H9 (cell line): ENCODE measurements at regions not wholly inside any gene's neighbourhood (a gene's known extent, or its start where the extent isn't known, plus 50 kb on each side); places are given as distances from the start of the nearest gene placed in this dataset.

Experiments used
- DNase-seq: peaks from one replicate; pipeline ENCODE4 v3.0.0-alpha.2; 2017
- H2AFZ ChIP-seq: one replicate; pipeline ENCODE4 v1.6.1; 2013; ENCODE audit warnings: mild to moderate bottlenecking, low read length, control low read depth, moderate library complexity
- H2AK5ac ChIP-seq: 2 replicates; pipeline ENCODE4 v1.6.1; 2013; ENCODE audit warnings: low read length, control low read depth, mixed read lengths; ENCODE audit not compliant: insufficient read length
- H2BK120ac ChIP-seq: one replicate; pipeline ENCODE4 v1.6.1; 2013; ENCODE audit warnings: low read depth, mild to moderate bottlenecking, low read length, control low read depth, inconsistent platforms; ENCODE audit not compliant: poor library complexity, severe bottlenecking
- H2BK12ac ChIP-seq: 2 replicates; pipeline ENCODE4 v1.6.1; 2013; ENCODE audit warnings: low read length, control low read depth, mixed read lengths, low read depth; ENCODE audit not compliant: insufficient read length
- H2BK15ac ChIP-seq: 2 replicates; pipeline ENCODE4 v1.6.1; 2013; ENCODE audit warnings: low read depth, low read length, control low read depth
- H2BK20ac ChIP-seq: one replicate; pipeline ENCODE4 v1.6.1; 2013; ENCODE audit warnings: low read depth, mild to moderate bottlenecking, low read length, control low read depth, inconsistent platforms; ENCODE audit not compliant: poor library complexity, severe bottlenecking
- H2BK5ac ChIP-seq: 2 replicates; pipeline ENCODE4 v1.6.1; 2013; ENCODE audit warnings: low read length, control low read depth, mixed read lengths; ENCODE audit not compliant: insufficient read length
- H3K14ac ChIP-seq: 2 replicates; pipeline ENCODE4 v1.6.1; 2013; ENCODE audit warnings: low read length, control low read depth; ENCODE audit not compliant: insufficient read depth
- H3K18ac ChIP-seq: 2 replicates; pipeline ENCODE4 v1.6.1; 2013; ENCODE audit warnings: low read depth, mild to moderate bottlenecking, mixed read lengths, low read length, control low read depth; ENCODE audit not compliant: insufficient read length
- H3K23ac ChIP-seq: 2 replicates; pipeline ENCODE4 v1.6.1; 2013; ENCODE audit warnings: low read length, control low read depth, mixed read lengths, low read depth; ENCODE audit not compliant: insufficient read length
- H3K23me2 ChIP-seq: 2 replicates; pipeline ENCODE4 v1.6.1; 2013; ENCODE audit warnings: low read depth, mild to moderate bottlenecking, mixed read lengths, low read length, control low read depth; ENCODE audit not compliant: insufficient read length, poor library complexity, severe bottlenecking
- H3K27ac ChIP-seq: 2 replicates; pipeline ENCODE4 v1.5.1; 2013; ENCODE audit warnings: low read length, control low read depth, mixed read lengths, low read depth; ENCODE audit not compliant: insufficient read length
- H3K27me3 ChIP-seq: 2 replicates; pipeline ENCODE4 v1.6.1; 2013; ENCODE audit warnings: low read length, control low read depth, inconsistent platforms; ENCODE audit not compliant: insufficient read depth
- H3K4ac ChIP-seq: 2 replicates; pipeline ENCODE4 v1.6.1; 2013; ENCODE audit warnings: low read depth, mild to moderate bottlenecking, control low read depth, inconsistent platforms, low read length, moderate library complexity
- H3K4me1 ChIP-seq: 2 replicates; pipeline ENCODE4 v1.6.1; 2013; ENCODE audit warnings: low read length, control low read depth, inconsistent platforms; ENCODE audit not compliant: insufficient read depth
- H3K4me2 ChIP-seq: 2 replicates; pipeline ENCODE4 v1.6.1; 2013; ENCODE audit warnings: low read length, control low read depth, mixed read lengths; ENCODE audit not compliant: insufficient read length, insufficient read depth
- H3K56ac ChIP-seq: 2 replicates; pipeline ENCODE4 v1.6.1; 2013; ENCODE audit warnings: low read depth, mild to moderate bottlenecking, mixed read lengths, low read length, control low read depth; ENCODE audit not compliant: insufficient read length
- H3K79me1 ChIP-seq: 2 replicates; pipeline ENCODE4 v1.6.1; 2013; ENCODE audit warnings: low read depth, mild to moderate bottlenecking, moderate library complexity, low read length, control low read depth, inconsistent platforms; ENCODE audit not compliant: insufficient read depth, poor library complexity, severe bottlenecking
- H3K79me2 ChIP-seq: 2 replicates; pipeline ENCODE4 v1.6.1; 2013; ENCODE audit warnings: low read length, control low read depth, inconsistent platforms; ENCODE audit not compliant: insufficient read depth
- H3K9ac ChIP-seq: 2 replicates; pipeline ENCODE4 v1.6.1; 2013; ENCODE audit warnings: low read length, control low read depth, mixed read lengths; ENCODE audit not compliant: insufficient read length; ENCODE audit errors: extremely low read depth
- H3K9me3 ChIP-seq: one replicate; pipeline ENCODE4 v1.6.1; 2013; ENCODE audit warnings: low read depth, low read length, inconsistent platforms; ENCODE audit not compliant: control insufficient read depth
- H3T11ph ChIP-seq: one replicate; pipeline ENCODE4 v1.6.1; 2013; ENCODE audit warnings: mild to moderate bottlenecking, low read length, control low read depth, inconsistent platforms
- H4K20me1 ChIP-seq: one replicate; pipeline ENCODE4 v1.6.1; 2013; ENCODE audit not compliant: control insufficient read depth, insufficient read length, insufficient read depth
- H4K5ac ChIP-seq: 2 replicates; pipeline ENCODE4 v1.6.1; 2013; ENCODE audit warnings: low read depth, mild to moderate bottlenecking, mixed read lengths, low read length, control low read depth; ENCODE audit not compliant: insufficient read length
- H4K8ac ChIP-seq: replicated peaks from 2 replicates; pipeline ENCODE4 v1.6.1; 2013; ENCODE audit warnings: low read length, control low read depth, mixed read lengths, low read depth; ENCODE audit not compliant: insufficient read length
- H4K91ac ChIP-seq: 2 replicates; pipeline ENCODE4 v1.6.1; 2013; ENCODE audit warnings: low read depth, mild to moderate bottlenecking, moderate library complexity, mixed read lengths, low read length, control low read depth; ENCODE audit not compliant: insufficient read length
- H3K27ac Mint-ChIP-seq, 3 experiments: 2 replicates in 2 of 3; 3 replicates in 1 of 3; pipeline ENCODE4 v1.8.0; 2020 to 2021; ENCODE audit warnings: mixed read lengths in 3 of 3, mild to moderate bottlenecking in 1 of 3, moderate library complexity in 1 of 3
- H3K27me3 Mint-ChIP-seq: 2 replicates; pipeline ENCODE4 v1.8.0; 2021; ENCODE audit warnings: low read depth, mild to moderate bottlenecking, moderate library complexity, mixed read lengths
- H3K36me3 Mint-ChIP-seq, 3 experiments: 2 replicates in 2 of 3; 3 replicates in 1 of 3; pipeline ENCODE4 v1.8.0; 2020 to 2021; ENCODE audit warnings: low read depth in 3 of 3, mixed read lengths in 3 of 3; ENCODE audit not compliant: insufficient read depth in 1 of 3
- H3K4me1 Mint-ChIP-seq, 2 experiments: 2 replicates each; pipeline ENCODE4 v1.8.0; 2020; ENCODE audit warnings: mixed read lengths in 2 of 2
- H3K4me3 Mint-ChIP-seq, 2 experiments: 2 replicates in 1 of 2; 3 replicates in 1 of 2; pipeline ENCODE4 v1.8.0; 2020 to 2021; ENCODE audit warnings: mild to moderate bottlenecking in 2 of 2, mixed read lengths in 2 of 2, moderate library complexity in 1 of 2
- H3K9me3 Mint-ChIP-seq, 2 experiments: 2 replicates in 1 of 2; 3 replicates in 1 of 2; pipeline ENCODE4 v1.8.0; 2020; ENCODE audit warnings: mild to moderate bottlenecking in 2 of 2, mixed read lengths in 2 of 2, moderate library complexity in 1 of 2
- WGBS: extraction: QIAGEN DNeasy Blood & Tissue Kit; methylation state at CpG from one replicate; pipeline ENCODE4 v1.1.7; 2013; ENCODE audit warnings: missing lambda C conversion rate, low lambda C conversion rate, mixed read lengths; ENCODE audit not compliant: insufficient read length; ENCODE audit errors: extremely low coverage; 5-methylcytosine and 5-hydroxymethylcytosine counted together
- TF ChIP-seq, protein P1 (sequence below): fragments of 200-600 bp; sonication (generic); conservative IDR thresholded peaks from 3 replicates; pipeline ENCODE4 v1.8.0; 2021; ENCODE audit warnings: antibody characterized with exemption, mild to moderate bottlenecking

GRCh38 chr9:135392511-135392910 is 87.1 kb upstream of the PPP1R26 start:
- Histone ChIP-seq H3K14ac (no peak overlapping the region), H3T11ph (no peak overlapping the region), H3K79me2 (no peaks in the 10 kb centered on the region), H3K23ac (no peak overlapping the region), H4K8ac (no peak overlapping the region), H3K9ac (no peak overlapping the region), H2BK12ac (no peak overlapping the region), H3K27me3 (no peaks in the 10 kb centered on the region), H3K4ac (no peak overlapping the region), H3K18ac (no peak overlapping the region), H2BK15ac (no peak overlapping the region), H3K56ac (no peak overlapping the region), H2BK120ac (no peak overlapping the region), H4K20me1 (no peaks in the 10 kb centered on the region), H2BK5ac (no peak overlapping the region), H4K91ac (no peak overlapping the region), H3K27ac (no peak overlapping the region), H3K79me1 (no peaks in the 10 kb centered on the region), H2AK5ac (no peak overlapping the region), H3K23me2 (no peaks in the 10 kb centered on the region), H4K5ac (no peak overlapping the region), H2AFZ (no peak overlapping the region), H3K4me2 (no peak overlapping the region), H3K9me3 (peaks cover 9% of the 10 kb centered on the region), H2BK20ac (no peak overlapping the region), H3K4me1 (no peaks in the 10 kb centered on the region)
- Mint-ChIP-seq H3K4me1 (peaks cover 3 to 11% of the 10 kb centered on the region in 2 experiments), H3K9me3 (peaks cover 25 to 31% of the 10 kb centered on the region in 2 experiments), H3K4me3 (no peak overlapping the region), H3K27ac (peak overlapping the region in 1 of 3 experiments; percentile 88; a peak in 1 of 7 replicates), H3K27me3 (peaks cover 5% of the 10 kb centered on the region), H3K36me3 (peaks cover 3 to 25% (median 5%) of the 10 kb centered on the region in 3 experiments)
- WGBS: no CpG with 5 or more reads among the region's 9 CpGs
- TF ChIP-seq, protein P1, sequence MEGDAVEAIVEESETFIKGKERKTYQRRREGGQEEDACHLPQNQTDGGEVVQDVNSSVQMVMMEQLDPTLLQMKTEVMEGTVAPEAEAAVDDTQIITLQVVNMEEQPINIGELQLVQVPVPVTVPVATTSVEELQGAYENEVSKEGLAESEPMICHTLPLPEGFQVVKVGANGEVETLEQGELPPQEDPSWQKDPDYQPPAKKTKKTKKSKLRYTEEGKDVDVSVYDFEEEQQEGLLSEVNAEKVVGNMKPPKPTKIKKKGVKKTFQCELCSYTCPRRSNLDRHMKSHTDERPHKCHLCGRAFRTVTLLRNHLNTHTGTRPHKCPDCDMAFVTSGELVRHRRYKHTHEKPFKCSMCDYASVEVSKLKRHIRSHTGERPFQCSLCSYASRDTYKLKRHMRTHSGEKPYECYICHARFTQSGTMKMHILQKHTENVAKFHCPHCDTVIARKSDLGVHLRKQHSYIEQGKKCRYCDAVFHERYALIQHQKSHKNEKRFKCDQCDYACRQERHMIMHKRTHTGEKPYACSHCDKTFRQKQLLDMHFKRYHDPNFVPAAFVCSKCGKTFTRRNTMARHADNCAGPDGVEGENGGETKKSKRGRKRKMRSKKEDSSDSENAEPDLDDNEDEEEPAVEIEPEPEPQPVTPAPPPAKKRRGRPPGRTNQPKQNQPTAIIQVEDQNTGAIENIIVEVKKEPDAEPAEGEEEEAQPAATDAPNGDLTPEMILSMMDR: no peak
- DNase-seq: peak; percentile 44
